Activated CD8-positive, alpha-beta memory T cell treated with anti-CD3 and anti-CD28 coated beads for 1 hour (primary cell): ENCODE measurements at regions not wholly inside any gene's neighbourhood (a gene's known extent, or its start where the extent isn't known, plus 50 kb on each side); places are given as distances from the start of the nearest gene placed in this dataset.
"Not testable (repeated sequence)": the region's sequence is repeated elsewhere in the genome, so short reads cannot be mapped to it uniquely, and the experiment has no call there.

Experiments
- DNase-seq, 2 donors: peaks; one replicate each; pipeline ENCODE4 v3.0.0-alpha.2; 2020; ENCODE audit warnings: low read depth in 1 of 2; ENCODE audit errors: extremely low read depth in 1 of 2

DNA sequence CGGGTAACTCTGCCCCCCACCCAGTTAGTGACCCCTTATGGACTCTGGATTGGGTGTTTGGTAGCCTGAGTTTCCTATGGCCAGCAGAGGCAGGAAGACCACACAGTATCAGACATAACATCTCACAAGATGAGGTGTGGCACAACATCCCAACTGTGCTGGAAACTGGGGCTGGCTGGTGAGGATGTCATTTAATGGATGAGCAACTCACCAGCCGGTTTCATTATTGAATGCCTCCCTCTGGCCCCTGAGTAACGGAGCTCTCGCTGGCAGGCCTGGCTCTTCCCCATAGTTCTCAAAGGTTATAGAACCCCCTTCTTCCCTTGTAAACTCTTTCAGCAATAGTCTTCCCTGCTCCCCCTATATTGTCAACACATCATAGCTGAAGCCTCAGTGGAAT lies 195.0 kb downstream of the BCL11A start:
- DNase-seq, result no peak

DNA sequence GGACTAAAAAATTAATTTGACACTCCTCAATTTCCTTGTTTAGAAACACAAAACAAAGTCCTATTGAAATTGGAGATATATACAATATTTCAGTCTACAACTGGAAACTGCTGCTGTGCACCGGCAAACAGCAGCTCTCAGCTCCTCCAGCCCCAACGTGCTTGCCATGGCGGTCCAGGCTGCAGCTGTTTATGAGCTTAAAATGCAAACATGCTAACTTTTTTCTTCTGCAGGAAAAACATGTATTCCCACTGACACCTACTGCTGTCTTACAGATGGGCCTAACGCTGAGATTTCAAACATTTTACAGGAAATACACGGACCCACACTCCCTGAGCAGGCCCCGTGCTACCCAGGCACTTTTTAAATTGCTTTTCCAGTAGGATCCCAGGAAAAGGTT lies 195.5 kb downstream of the BCL11A start:
- no peak for DNase-seq

DNA sequence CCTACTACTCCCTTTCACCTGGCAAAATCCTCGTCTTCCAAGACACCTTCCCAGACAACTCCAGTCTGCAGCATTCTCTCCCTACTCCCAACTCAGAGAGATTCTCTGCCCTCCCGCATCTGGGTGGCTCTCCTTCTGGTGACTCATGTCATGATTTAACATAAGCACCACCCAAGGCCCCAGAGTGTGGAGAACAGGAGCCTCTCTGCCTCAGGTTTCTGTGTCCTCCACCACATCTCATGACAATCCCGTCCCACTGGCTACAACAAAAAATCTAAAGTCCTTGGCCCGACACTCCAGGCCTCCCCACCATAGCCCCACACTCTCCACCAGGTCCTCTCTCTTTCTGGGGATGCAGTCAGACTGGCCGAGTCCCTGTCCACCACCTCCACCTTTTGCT lies 197.1 kb downstream of the BCL11A start:
- no peak for DNase-seq

DNA sequence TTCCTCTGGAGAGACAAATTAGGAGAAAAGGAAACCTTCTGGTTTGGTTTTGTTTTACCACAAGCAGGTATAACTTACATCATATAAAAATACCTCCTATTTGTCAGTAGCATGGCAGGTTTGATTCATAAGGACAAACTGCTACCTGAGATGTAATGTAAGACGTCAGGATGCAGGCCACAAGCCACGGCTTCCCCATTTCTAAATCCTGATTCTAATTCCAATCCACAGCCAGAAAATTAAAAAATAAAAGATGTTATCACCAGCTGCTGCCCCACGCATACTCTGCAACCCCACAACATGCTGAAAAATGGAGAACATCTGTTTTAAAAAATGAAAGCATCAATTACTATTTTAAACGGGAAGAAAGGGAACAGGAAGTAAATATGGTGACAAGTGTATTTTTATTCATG lies 197.6 kb downstream of the BCL11A start:
- no peak for DNase-seq

DNA sequence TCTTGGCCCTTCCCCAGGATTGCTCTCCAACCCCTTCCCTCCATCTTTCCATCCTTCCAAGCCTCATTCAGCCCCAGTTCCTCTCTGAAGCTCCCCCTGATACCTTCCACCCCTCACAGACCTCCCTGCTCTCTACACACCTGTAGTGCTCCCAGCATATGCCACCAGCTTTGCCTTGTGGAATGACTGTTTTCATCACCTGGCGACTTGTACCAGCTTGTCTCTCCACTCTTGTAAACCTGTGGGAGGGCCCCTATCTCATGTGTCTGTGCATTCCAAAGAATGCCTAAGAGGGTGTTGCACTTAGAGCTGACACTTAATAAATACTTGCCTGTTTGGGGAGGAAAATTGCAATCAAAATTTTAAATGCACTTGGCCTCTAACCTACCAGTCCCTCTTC lies 198.7 kb downstream of the BCL11A start:
- DNase-seq, result no peak

DNA sequence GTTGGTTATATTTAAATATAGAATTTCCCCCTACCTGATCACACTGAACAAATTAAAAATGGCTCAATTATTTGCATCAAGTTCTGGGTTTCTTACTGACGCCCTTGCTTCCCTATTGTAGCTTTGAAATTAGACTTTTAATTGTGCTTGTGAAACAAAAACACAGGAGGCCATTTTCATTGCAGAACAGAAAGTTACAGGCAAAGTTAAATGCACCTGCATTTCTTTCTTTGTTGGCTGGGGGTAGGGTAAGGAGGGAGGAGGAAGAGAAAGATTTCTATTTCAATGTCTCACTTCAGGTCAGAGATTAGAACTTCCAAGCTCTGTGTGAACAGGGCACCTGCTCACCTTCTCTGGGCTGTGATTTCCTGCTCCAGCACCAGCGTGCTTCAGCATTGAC lies 199.6 kb downstream of the BCL11A start:
- DNase-seq, result no peak

DNA sequence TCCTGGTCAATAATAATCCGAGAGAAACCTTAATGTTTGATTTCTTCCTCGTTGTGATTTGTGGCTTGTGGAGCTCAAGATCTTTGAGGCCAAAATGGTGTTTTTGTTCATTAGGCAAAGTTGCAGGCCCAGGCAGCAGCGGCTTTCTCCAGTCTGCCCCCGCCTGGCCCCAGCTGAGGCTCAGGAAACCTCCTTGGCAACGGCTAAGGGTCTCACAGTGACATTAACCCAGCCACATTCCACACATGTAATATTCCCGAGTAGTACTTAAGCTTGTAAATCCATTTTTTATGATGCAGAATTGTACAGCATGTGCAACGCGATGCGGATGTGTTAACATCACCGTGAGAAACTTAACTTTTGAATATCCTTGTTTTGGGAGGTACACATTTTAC lies 200.1 kb downstream of the BCL11A start:
- no peak for DNase-seq

DNA sequence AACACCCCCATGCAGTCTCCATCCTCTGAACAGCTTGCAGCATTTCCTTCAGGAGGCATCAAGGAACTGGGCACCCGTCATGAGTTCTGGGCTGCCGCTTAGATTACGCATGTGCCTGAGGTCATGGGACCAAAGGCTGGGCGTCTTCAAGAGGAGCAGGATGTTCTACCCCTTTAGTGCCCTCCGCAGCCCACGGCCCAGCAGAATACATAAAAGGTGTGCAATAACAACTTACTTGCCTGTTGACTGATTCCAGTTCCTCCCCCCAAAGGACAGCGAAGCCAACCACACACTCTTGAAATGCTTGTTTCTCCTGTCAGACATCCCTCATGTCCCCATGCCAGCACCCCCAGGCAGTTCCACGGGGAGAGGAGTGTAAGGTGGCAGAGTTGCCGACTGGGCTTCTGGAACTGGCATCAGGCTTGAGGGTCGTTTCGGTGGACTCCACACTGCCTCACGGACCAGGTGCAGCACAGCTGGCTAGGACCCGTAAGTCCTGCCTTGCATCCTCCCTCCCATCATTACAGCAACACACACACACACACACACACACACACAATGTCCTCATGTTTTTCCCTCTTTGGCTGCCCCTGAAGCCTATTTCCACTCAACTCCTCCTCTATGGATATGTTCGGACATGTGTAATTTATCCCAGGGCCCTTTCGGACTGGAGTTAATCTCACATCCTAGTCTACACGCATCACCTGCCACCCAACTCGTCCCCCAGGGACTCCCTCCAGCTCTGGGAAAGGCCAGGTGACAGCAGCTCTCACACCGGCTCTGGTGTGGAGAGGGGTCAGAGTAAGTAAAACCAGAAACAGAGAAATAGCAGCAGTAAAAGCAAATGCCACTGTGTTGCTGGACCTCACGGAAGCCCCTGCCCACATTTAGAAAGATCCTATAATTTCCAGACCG lies 200.7 kb downstream of the BCL11A start:
- DNase-seq, result no peak

DNA sequence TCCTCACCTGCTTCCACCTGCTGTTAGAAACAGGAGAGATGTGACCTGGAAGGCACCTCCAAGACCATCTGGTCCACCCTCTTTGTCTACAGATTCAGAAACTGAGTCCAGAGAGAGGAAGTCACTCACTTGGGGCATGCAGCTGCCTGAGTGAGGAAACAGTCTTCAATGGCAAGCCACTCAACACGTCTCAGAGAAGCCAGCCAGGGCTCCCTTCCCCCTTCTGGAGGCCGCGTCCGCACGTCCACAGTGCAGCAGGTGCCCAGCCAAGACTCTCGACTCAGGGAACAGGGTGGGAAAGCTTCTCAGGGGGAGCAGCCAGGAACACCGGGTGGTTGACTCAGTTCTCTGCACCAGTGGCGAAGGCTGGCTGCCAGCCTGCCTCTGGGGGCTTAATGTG lies 201.7 kb downstream of the BCL11A start:
- DNase-seq, result no peak

DNA sequence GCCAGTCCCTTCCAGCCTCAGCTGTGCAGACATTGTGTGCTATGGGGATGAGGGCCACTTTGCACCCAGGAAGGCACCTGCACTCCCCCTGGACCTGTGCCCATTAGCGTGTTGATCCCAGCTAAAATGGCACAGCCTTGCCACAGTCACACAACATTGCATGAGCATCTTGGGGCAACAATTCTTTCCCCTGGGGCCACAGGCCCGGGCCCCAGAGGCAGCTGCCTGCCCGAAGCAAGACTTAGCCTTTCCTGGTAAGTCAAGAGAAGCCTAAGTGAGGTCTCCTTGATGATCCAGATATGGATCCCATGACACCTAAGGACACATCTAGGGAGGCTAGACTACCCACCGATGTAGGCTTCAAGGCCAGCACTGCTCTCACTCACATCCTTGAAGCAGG lies 202.1 kb downstream of the BCL11A start:
- DNase-seq, result no peak

DNA sequence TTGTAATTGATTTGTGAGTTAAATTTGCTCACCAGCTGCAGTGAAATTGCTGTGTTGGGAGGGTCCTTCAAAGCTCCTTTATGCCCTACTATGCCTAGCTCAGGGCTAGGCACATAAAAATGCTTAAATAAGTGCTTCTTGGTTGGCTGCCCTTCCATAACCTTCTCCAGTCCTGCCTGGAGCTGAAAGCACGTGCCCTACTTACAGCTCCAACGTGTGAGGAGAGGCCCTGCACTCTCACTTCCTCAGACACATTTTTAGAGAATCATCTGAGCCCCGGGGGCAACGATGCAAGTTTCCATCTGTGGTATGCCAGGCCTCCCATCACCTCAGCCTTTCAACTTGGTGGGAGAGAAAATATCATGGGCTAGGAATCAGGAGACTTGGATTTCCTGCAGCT lies 202.7 kb downstream of the BCL11A start:
- no peak for DNase-seq

DNA sequence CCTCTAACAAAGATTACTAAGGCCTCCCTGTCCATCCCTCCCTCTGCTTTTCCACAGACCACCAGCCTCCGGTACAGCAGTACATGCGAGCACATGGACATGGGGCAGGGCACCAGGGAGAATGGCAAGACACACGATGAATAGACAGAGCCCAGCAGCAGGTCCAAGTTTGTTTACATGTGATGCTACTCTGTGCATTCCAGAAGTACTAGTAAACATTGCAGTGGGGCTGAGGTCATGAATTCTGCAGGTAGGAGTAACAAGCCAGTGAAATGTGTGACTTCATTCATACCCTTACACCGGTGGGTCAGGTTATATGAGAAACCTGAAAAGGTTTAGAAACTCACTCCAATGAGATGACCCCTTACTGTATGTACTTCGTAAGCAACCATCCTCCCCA lies 205.7 kb downstream of the BCL11A start:
- DNase-seq, result no peak

DNA sequence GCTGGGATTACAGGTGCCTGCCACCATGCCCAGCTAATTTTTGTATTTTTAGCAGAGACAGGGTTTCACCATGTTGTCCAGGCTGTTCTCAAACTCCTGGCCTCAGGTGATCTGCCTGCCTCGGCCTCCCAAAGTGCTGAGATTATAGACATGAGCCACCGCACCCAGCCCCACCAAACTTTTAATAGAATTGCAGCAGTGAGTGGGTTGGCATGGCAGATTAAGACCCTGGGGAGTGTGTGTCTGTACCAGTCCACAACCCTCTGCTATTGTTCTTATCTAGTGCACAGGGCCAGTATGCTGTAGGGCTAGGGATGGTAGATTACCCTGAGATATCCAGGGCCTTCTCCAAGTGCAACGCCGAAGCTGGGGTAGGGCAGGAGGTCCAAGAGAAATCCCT lies 211.0 kb downstream of the BCL11A start:
- not testable (repeated sequence) for DNase-seq

DNA sequence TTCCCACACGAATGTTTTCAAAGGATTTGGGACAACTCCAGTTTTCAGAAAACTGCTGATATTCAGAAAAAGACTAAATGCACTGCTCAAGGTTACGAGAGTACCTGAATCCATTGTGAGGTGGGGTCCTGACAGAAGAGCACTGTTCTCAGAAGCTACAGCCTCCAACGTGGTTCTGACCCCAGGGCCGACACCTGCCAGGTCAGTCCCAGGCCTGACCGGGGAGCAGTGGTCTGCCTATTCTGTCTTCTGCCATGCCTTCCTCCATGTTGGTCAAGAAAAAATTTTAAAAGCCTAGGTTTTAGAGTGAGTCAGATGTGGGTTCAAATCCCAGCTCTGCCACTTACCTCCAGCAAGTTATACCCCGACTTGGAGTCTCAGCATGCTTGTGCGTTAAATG lies 212.3 kb downstream of the BCL11A start:
- DNase-seq, result no peak

DNA sequence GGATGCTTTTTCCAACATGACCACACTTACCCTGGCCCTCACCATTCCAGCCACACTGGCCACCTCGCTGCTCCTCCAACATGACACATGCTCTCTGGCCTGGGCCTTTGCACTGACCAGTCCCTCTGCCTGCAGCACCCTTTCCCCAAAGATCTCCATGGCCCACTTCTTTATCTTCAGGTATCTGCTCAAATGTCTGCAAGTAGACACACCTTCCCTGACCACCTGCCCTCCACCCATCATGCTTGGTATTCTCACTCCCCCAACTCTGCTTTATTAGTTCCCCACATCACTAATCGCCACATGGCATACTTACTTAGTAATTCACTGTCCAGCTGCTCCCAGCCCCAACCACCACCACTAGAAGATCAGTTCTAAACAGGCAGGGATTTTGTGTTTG lies 214.2 kb downstream of the BCL11A start:
- DNase-seq, result no peak

DNA sequence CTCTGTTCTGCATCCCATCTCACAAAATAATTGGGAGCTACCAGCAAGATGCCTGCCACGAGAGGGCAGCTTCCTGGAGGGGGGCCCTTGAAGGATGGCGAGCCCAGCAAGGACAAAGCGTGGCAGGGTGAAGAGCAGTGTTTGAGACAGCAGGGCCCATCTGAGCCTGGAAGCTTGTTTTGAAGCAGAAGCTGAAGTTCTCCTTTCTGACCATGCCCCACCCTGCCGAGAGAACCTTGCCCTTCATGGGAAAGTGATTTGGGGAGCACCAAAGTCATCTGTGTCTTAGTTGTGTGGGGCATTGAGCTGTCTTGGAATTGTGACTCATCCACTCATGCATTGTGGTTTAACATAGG lies 216.3 kb downstream of the BCL11A start:
- DNase-seq, result no peak

DNA sequence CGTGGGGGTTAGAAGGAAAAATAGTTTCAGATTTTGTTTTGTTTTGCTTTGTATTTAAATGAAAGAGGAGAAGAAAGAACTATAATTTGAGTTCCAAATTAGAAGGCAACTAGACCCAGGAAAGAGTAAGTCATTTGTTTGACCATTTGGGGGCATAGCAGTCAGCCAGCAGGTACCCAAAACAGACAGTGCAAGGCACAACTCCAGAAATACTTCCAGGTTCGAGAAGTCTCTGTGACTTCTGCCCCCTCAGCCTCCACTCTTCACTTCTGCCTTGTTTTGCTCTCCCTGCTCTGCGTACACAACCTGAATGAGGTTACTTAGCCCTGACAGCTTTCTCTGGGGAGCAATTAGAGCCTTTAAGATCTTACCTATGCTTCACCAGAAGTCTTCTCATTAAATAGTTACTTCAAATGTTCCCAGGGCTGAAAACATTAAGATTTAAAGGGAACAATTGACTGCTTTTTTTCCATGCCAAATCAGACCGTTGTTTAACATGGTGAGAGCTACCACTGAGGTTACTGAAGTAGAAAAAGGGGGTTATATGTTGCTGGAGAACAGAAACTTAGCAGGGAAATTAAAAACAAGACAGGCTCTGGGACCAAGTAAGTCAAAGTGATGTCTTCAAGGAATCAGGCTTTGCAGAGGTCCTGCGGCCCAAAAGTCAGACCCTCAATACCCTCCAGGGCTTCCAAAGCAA lies 216.9 kb downstream of the BCL11A start:
- no peak for DNase-seq

DNA sequence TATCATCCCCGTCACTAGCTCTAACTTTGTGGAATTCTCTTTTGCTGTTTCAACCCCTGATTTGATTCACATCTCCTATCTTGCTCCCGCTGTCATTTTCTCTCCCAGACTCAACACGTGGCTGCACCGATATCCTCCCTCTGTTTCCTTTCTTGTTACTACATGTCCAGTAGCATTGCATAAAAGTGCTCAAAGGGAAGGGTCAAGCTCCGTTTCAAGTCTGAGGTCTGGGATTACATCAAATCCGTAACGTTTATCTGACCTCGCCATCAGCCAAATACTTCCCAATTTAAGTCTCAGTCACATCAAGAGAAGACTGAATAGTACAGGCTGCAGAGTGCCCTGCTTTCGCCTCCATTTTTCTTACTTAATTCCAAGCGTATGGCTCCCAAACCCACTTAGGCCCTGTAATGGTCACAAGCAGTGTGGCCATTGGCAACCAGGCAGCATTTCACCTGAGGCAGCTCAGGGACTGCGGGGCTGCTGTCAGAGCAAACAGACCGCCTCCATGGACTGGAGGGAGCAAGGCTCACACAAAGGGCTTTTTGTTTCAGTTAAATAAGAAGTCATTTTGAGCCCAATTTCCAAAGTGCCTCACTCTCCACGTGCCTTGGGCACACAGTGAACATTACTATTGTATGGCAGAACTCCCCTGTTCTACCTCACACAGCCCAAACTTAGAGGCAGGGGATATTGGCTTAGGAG lies 217.8 kb downstream of the BCL11A start:
- DNase-seq, result no peak

DNA sequence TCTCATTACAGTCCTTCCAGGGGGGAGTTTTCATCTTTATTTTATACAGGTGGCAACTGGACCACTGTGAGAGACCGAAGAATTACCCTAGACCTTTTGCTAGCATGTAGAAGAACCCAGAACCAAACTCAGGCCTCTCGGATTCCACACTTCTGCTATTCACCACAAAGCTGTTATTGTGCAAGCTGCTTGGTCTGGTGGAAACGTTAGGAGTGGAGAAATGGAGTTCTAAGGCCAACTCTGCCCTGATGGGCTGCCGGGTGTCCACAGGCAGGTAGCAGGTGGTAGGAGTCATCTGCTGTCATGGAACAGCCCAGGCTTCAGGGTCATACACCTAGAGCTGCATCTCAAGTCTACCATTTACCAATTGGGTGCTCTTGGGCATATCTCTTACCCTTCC lies 218.8 kb downstream of the BCL11A start:
- no peak for DNase-seq

DNA sequence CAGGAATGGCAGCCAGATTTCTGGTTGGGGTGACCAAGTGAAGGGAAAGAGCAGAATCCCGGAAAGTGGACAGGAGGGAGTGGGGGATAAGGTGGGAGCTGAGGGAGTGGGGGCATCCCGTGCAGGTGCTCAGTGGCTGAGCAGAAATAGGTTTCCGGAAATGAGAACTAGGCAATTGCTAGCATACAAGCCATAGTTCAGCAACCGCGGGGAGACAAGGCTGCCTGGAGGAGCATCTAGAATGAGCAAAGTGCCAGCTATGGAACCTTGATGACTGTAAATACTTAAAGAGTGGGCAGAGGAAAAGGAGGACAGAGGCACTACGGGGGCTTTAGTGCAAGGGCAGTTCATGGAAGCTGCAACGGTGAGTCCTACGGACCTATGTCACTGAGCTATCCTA lies 220.2 kb downstream of the BCL11A start:
- no peak for DNase-seq

DNA sequence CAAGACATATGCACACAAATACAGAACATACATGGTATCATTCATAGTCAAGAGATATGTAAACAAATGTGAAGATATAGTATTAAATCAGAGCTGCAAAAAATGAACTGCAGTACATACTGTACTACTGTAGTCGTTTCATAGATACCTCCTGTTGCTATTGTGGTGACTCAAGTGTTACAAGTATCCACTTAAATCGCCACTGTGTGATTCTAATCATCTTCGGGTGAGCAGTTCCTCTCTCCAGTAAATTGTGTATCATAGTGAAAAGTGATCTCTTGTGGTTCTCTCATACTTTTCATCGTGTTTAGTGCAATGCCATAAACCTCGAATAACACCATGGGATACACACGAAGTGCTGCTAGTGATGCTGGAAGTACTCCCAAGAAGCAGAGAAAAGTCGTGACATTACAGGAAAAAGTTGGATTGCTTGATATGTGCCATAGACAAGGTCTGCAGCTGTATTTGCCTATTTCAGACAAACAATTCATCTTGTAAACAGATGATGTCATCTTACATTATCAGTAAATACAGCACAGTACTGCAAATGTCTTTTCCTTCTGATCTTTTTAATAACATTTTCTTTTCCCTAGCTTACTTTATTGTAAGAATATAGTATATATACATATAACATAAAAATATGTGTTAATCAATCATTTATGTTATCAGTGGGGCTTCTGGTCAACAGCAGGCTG lies 222.2 kb downstream of the BCL11A start:
- DNase-seq, result no peak
